ENCODE measurements at regions not wholly inside any gene's neighbourhood (a gene's known extent, or its start where the extent isn't known, plus 50 kb on each side); places are given as distances from the start of the nearest gene placed in this dataset.

GRCh38 chr1:57835620-57836019, 411.8 kb upstream of the DAB1 start:
- no peak for TF ChIP-seq POLR2AphosphoS5 (IDR thresholded peaks at IDR 0.05; ENCODE audit: low read depth, low read length)
- no peak for TF ChIP-seq REST (IDR thresholded peaks at IDR 0.05; ENCODE audit: insufficient read depth in 1 of 2, low read depth in 2 of 2, low read length in 2 of 2)
- no peak for TF ChIP-seq TAF1 (IDR thresholded peaks at IDR 0.05; ENCODE audit: borderline replicate concordance, insufficient read depth, low read length)
- no peak for TF ChIP-seq SIN3A (IDR thresholded peaks at IDR 0.05; ENCODE audit: borderline replicate concordance, insufficient read depth, low read length)
